ENCODE measurements at regions not wholly inside any gene's neighbourhood (a gene's known extent, or its start where the extent isn't known, plus 50 kb on each side); places are given as distances from the start of the nearest gene placed in this dataset.

- WGBS, 2 donors, result 75 to 89% methylated on average over 1 of the region's 1 CpG
Observed at GRCh38 chr7:46772776-46773175, 809.1 kb downstream of the TNS3 start.

GRCh38 chr7:46767071-46767470 is 814.8 kb downstream of the TNS3 start:
- no peaks in the 10 kb centered on the region for H3K36me3 ChIP-seq (replicated peaks in 1 of 2; ENCODE audit: insufficient read depth in 1 of 2, low read depth in 2 of 2)
- TF ChIP-seq CTCF (IDR thresholded peaks at IDR 0.05) (no peak), POLR2A (IDR thresholded peaks at IDR 0.05) (no peak)
- no peaks in the 10 kb centered on the region for H3K4me1 ChIP-seq
- WGBS, 2 donors, result 79 to 82% methylated on average over 1 of the region's 1 CpG
- H3K9me3 ChIP-seq, result no peaks in the 10 kb centered on the region
- H3K27ac ChIP-seq, result no peak overlapping the region
- DNase-seq, result no peak
- ATAC-seq, result no peak
- H3K4me3 ChIP-seq, result no peak overlapping the region
- intact Hi-C loops (cut with DNase I), result no loop called here
- no peaks in the 10 kb centered on the region for H3K27me3 ChIP-seq

More at GRCh38 chr7:46772776-46773175, 809.1 kb downstream of the TNS3 start:
- no peak for ATAC-seq
- TF ChIP-seq POLR2A (IDR thresholded peaks at IDR 0.05) (no peak), CTCF (IDR thresholded peaks at IDR 0.05) (no peak)
- Histone ChIP-seq H3K27me3 (no peaks in the 10 kb centered on the region), H3K4me3 (no peak overlapping the region), H3K27ac (no peak overlapping the region), H3K4me1 (no peaks in the 10 kb centered on the region), H3K9me3 (no peaks in the 10 kb centered on the region), H3K36me3 (replicated peaks in 1 of 2; ENCODE audit: insufficient read depth in 1 of 2, low read depth in 2 of 2) (no peaks in the 10 kb centered on the region)
- intact Hi-C loops (cut with DNase I), result no loop called here
- DNase-seq, result no peak

GRCh38 chr7:46764100-46764936 is 817.6 kb downstream of the TNS3 start:
- H3K27ac ChIP-seq, result no peak overlapping the region
- intact Hi-C loops (cut with DNase I), result no loop called here
- no peaks in the 10 kb centered on the region for H3K4me1 ChIP-seq
- H3K9me3 ChIP-seq, result no peaks in the 10 kb centered on the region
- no peaks in the 10 kb centered on the region for H3K36me3 ChIP-seq (replicated peaks in 1 of 2; ENCODE audit: insufficient read depth in 1 of 2, low read depth in 2 of 2)
- DNase-seq, result peak in 3 of 4 donors; percentile 11 to 41 (median 27)
- 81 to 93% methylated on average over 3 of the region's 3 CpGs for WGBS, 2 donors
- ATAC-seq, result no peak
- no peak overlapping the region for H3K4me3 ChIP-seq
- H3K27me3 ChIP-seq, result no peaks in the 10 kb centered on the region
- TF ChIP-seq POLR2A (IDR thresholded peaks at IDR 0.05), result no peak
- TF ChIP-seq CTCF (IDR thresholded peaks at IDR 0.05), result no peak

GRCh38 chr7:46763344-46763743 is 818.6 kb downstream of the TNS3 start:
- Histone ChIP-seq H3K27ac (no peak overlapping the region), H3K36me3 (replicated peaks in 1 of 2; ENCODE audit: insufficient read depth in 1 of 2, low read depth in 2 of 2) (no peaks in the 10 kb centered on the region), H3K9me3 (no peaks in the 10 kb centered on the region), H3K27me3 (no peaks in the 10 kb centered on the region), H3K4me3 (no peak overlapping the region), H3K4me1 (no peaks in the 10 kb centered on the region)
- TF ChIP-seq CTCF (IDR thresholded peaks at IDR 0.05), result no peak
- TF ChIP-seq POLR2A (IDR thresholded peaks at IDR 0.05), result no peak
- ATAC-seq (no peak), DNase-seq (no peak)
- intact Hi-C loops (cut with DNase I), result no loop called here
- WGBS, 2 donors, result 74 to 88% methylated on average over 3 of the region's 3 CpGs
